C4-2B (cell line): ENCODE measurements at regions not wholly inside any gene's neighbourhood (a gene's known extent, or its start where the extent isn't known, plus 50 kb on each side); places are given as distances from the start of the nearest gene placed in this dataset.

Experiments
- H3K27ac ChIP-seq: fragments of 450-650 bp; 2 replicates; pipeline ENCODE4 v1.5.1; 2017
- ZFX ChIP-seq: fragments of 450-650 bp; IDR thresholded peaks from 2 replicates; pipeline ENCODE4 v1.6.1; 2017
- TF ChIP-seq, protein P1 (sequence below): fragments of 450-650 bp; conservative IDR thresholded peaks from 2 replicates; pipeline ENCODE4 v1.5.1; 2017; ENCODE audit warnings: mild to moderate bottlenecking

DNA sequence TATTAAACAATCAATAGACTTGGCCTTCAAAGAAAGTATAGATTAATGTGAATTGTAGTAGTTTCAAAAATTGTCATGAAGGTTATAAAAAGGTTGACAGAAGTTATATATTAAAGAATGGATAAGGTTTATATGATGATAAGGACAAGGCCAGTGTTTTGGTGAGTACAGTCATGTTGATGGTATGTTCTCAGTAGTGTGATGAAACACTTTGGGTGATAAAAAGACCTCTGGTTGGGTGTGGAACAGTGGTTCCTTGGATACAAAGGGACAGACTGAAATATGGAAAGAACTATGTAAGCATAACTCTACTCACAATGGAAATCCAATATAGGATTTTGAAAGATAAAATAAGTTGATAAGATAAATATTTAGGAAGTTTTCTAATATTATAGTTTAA lies 866.3 kb downstream of the ANKRD7 start:
- no peak overlapping the region for H3K27ac ChIP-seq
- TF ChIP-seq, protein P1, sequence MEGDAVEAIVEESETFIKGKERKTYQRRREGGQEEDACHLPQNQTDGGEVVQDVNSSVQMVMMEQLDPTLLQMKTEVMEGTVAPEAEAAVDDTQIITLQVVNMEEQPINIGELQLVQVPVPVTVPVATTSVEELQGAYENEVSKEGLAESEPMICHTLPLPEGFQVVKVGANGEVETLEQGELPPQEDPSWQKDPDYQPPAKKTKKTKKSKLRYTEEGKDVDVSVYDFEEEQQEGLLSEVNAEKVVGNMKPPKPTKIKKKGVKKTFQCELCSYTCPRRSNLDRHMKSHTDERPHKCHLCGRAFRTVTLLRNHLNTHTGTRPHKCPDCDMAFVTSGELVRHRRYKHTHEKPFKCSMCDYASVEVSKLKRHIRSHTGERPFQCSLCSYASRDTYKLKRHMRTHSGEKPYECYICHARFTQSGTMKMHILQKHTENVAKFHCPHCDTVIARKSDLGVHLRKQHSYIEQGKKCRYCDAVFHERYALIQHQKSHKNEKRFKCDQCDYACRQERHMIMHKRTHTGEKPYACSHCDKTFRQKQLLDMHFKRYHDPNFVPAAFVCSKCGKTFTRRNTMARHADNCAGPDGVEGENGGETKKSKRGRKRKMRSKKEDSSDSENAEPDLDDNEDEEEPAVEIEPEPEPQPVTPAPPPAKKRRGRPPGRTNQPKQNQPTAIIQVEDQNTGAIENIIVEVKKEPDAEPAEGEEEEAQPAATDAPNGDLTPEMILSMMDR: no peak
- no peak for TF ChIP-seq ZFX

DNA sequence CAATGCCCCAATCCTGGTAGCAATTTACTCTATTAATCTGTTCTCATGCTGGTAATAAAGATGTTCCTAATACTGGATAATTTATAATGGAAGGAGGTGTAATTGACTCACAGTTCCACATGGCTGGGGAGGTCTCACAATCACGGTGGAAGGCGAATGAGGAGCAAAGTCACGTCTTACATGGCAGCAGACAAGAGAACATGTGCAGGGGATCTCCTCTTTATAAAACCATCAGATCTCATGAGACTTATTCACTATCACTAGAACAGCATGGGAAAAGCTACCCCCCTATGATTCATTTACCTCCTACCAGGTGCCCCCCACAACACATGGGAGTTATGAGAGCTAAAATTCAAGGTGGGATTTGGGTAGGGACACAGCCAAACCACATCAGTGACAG lies 872.2 kb downstream of the ANKRD7 start:
- no peak overlapping the region for H3K27ac ChIP-seq
- no peak for TF ChIP-seq ZFX
- TF ChIP-seq, protein P1: no peak

DNA sequence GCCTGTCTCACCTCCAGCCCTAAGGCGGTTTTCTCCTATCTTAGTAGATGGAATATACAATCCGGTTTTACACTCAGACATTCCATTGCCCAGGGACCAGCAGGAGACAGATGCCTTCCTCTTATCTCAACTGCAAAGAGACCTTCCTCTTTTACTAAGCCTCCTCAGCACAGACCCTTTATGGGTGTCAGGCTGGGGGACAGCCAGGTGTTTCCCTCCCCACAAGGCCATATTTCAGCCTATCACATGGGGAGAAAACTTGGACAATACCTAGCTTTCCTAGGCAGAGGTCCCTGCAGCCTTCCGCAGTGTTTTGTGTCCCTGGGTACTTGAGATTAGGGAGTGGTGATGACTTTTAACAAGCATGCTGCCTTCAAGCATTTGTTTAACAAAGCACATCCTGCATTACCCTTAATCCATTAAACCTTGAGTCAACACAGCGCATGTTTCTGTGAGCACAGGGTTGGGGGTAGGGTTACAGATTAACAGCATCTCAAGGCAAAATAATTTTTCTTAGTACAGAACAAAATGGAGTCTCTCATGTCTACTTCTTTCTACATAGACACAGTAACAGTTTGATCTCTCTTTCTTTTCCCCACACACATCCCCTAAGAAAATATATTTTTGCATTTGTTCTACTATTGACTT lies 876.2 kb downstream of the ANKRD7 start:
- H3K27ac ChIP-seq: peak overlapping the region; percentile 41; the same call in 1 of the 2 replicates

DNA sequence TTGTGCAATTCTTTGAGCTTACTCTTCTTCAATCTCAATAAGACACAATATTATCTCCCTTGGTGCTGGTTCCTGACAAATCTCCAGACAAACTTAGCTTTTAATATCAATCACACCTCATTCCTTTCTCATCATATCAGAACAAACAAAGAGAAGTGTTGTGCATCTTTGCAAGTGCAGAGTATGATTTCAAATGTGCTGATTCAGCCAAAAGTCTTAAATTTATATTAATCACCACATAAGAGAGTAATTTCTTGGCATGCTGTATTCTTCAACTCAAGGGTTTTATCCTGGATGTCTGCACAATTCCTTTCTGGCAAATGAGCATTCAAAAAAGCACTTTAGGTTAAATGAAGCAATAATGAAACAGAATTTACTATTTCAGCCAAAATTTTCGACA lies 877.8 kb downstream of the ANKRD7 start:
- no peak overlapping the region for H3K27ac ChIP-seq
- TF ChIP-seq ZFX: no peak

DNA sequence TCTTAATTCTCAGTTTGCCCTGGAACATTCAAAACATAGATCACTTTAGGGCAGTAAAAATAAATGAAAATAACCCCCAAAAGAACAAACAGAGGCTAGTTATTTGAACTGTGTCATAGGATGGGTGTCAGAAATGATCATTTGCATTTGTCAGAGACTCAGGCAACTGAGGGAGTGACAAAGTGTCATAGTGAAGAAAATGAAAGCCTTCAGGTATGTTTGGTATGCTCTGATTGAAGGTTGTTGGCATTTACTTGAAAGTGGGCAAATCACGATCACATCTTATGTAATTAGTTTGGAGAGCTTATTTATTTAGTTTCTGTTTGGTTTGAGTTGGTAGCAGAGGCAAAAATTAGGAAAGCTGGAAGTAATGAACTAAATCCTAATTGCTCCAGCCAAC lies 880.9 kb downstream of the ANKRD7 start:
- no peak overlapping the region for H3K27ac ChIP-seq
- TF ChIP-seq, protein P1: no peak
- no peak for TF ChIP-seq ZFX

DNA sequence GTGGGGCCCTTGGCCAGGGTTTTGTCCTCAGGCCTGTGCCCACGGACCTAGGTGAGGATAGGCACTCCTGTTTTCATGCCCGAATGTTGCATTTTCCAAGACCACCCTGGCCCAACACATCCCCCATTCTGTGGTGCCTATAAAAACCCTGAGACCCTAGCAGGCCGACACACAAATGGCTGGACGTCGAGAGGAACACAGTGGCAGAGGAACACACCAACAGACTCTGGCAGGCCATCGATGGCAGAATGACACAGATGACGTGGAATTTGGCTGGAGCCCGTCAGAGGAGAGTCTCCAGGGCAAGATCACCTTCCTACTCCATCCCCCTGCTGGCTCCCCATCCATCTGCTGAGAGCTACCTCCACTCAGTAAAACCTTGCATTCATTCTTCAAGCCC lies 898.8 kb downstream of the ANKRD7 start:
- TF ChIP-seq, protein P1: no peak
- TF ChIP-seq ZFX: no peak
- H3K27ac ChIP-seq: no peak overlapping the region

DNA sequence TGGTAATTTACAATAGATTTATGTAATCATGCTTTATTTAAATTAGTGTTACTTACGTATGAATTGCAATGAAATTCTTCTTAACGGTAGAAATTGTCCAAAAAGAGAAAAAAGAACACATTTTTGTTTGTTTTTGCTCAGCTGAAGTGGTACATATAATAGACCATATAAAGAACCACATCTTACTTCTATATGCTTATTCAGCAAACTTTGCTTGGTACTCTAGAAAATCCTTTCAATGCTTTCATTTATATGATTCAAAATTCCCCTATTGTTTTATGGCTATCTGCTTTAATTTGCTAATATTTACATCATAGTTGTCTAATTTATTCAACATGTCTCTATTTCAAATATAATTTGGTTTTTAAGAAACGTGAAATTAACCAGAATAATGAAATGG lies 903.2 kb downstream of the ANKRD7 start:
- no peak overlapping the region for H3K27ac ChIP-seq
- no peak for TF ChIP-seq ZFX
- TF ChIP-seq, protein P1: no peak

DNA sequence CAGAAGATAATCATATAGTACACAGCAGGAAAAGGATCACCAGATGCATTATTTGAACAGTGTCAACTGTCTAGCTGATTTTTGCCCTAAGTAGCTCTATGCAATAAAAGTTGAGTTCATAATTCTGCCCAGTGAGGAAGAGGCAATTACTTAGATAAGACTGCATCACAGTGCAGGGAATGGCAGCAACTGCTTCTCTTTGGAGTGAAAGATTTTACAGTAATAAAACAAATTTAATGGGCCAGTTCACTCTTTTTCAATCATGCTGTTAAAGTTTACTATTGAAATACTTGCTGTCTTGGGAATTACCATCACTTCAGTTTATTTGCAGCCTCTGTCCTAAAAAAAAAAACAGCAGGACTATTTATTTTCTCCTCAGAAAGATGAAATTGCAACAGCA lies 907.9 kb downstream of the ANKRD7 start:
- H3K27ac ChIP-seq: no peak overlapping the region
- no peak for TF ChIP-seq ZFX
- TF ChIP-seq, protein P1: no peak
